Thyroid gland (tissue), 4 donors: ENCODE measurements at regions not wholly inside any gene's neighbourhood (a gene's known extent, or its start where the extent isn't known, plus 50 kb on each side); places are given as distances from the start of the nearest gene placed in this dataset.

Source experiments
- CTCF ChIP-seq, 6 experiments: fragments of 200-600 bp in 3 of 6; fragments of 450-650 bp in 3 of 6; sonication (generic) in 3 of 6; IDR thresholded peaks; one replicate each; pipeline ENCODE4 v1.5.1; 2016 to 2019; ENCODE audit warnings: antibody characterized with exemption in 6 of 6, mild to moderate bottlenecking in 2 of 6, inconsistent platforms in 1 of 6, moderate library complexity in 1 of 6
- POLR2A ChIP-seq, 2 donors: fragments of 450-650 bp; IDR thresholded peaks; one replicate each; pipeline ENCODE4 v1.6.1; 2017; ENCODE audit warnings: antibody characterized with exemption in 2 of 2, mild to moderate bottlenecking in 2 of 2, moderate library complexity in 1 of 2

- TF ChIP-seq CTCF (IDR thresholded peaks at IDR 0.05) = no peak
- no peak for TF ChIP-seq POLR2A (IDR thresholded peaks at IDR 0.05)
These were observed 144.3 kb downstream of the KIF20B start for GRCh38 chr10:89845541-89846280.
